ACC112 (cell line): ENCODE measurements at regions not wholly inside any gene's neighbourhood (a gene's known extent, or its start where the extent isn't known, plus 50 kb on each side); places are given as distances from the start of the nearest gene placed in this dataset.

Experiments
- H2AFZ ChIP-seq: fragments of 200-600 bp; sonication (generic); one replicate; pipeline ENCODE4 v1.6.0; 2017; ENCODE audit warnings: antibody characterized with exemption, low read length; ENCODE audit not compliant: unreplicated experiment
- H3K27ac ChIP-seq: fragments of 200-600 bp; sonication (generic); 2 replicates; pipeline ENCODE4 v1.5.1; 2014; ENCODE audit warnings: low read depth, mild to moderate bottlenecking, antibody characterized with exemption, low read length, moderate library complexity
- H3K27me3 ChIP-seq: fragments of 200-600 bp; sonication (generic); 2 replicates; pipeline ENCODE4 v1.6.1; 2014; ENCODE audit warnings: mild to moderate bottlenecking, antibody characterized with exemption, low read length, moderate library complexity, mixed read lengths; ENCODE audit not compliant: insufficient read depth
- H3K36me3 ChIP-seq: fragments of 200-600 bp; sonication (generic); 2 replicates; pipeline ENCODE4 v1.6.1; 2016; ENCODE audit warnings: mild to moderate bottlenecking, antibody characterized with exemption, low read length, moderate library complexity, mixed read lengths; ENCODE audit not compliant: insufficient read depth
- H3K4me1 ChIP-seq: fragments of 200-600 bp; sonication (generic); one replicate; pipeline ENCODE4 v1.6.1; 2016; ENCODE audit warnings: low read length, mixed read lengths; ENCODE audit not compliant: insufficient read depth, unreplicated experiment, control insufficient read depth
- H3K4me3 ChIP-seq: fragments of 200-600 bp; sonication (generic); 2 replicates; pipeline ENCODE4 v1.5.1; 2014; ENCODE audit warnings: mild to moderate bottlenecking, low read depth, low read length
- H3K79me2 ChIP-seq: fragments of 200-600 bp; sonication (generic); one replicate; pipeline ENCODE4 v1.6.0; 2016; ENCODE audit warnings: low read length; ENCODE audit not compliant: control insufficient read depth, unreplicated experiment, insufficient read depth

GRCh38 chr6:110537208-110538123, 61.1 kb upstream of the SLC22A16 start:
- no peak overlapping the region for H2AFZ ChIP-seq

DNA sequence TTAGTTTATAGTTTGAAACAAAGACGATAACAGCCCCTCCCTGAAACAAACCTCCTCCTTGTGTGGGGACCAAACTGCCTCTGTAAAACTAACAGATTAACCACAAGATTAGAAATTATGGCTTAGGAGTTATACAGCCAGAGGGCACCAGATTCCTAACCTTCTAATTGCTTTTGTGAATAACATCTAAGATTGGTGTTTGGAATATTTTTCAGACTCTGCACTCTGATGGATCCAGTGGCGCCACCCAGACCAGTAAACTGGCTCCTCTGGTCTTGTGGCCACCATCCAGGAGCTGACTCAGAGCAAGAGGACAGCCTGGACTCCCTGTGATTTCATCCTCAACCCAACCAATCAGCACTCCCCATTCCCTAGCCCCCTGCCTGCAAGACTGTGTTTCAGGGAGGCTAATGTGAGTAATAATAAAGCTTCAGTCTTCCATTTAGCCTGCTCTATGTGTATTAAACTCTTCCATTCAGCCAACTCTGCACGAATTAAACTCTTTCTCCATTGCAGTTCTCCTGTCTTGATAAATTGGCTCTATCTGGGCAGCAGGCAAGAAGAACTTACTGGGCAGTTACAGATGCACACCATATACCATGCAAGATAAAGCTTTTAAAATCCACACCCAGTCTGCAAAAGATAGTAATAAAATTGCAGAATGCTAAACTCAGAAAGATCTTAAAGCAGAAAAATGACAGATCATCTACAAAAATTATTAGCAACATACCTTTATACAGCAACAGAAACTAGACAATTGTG, 58.5 kb upstream of the SLC22A16 start:
- Histone ChIP-seq H2AFZ (no peak overlapping the region), H3K27ac (peak overlapping the region; percentile 82), H3K4me1 (peaks cover 52% of the 10 kb centered on the region), H3K36me3 (no peaks in the 10 kb centered on the region), H3K4me3 (no peak overlapping the region), H3K27me3 (no peaks in the 10 kb centered on the region), H3K79me2 (no peaks in the 10 kb centered on the region)

More at GRCh38 chr6:110537208-110538123, 61.1 kb upstream of the SLC22A16 start:
- peak overlapping the region; percentile 21; the same call in 1 of the 2 replicates for H3K4me3 ChIP-seq
- no peaks in the 10 kb centered on the region for H3K36me3 ChIP-seq
- H3K27me3 ChIP-seq: no peaks in the 10 kb centered on the region
- H3K4me1 ChIP-seq: peaks cover 47% of the 10 kb centered on the region
- H3K79me2 ChIP-seq: no peaks in the 10 kb centered on the region
- peak overlapping the region; percentile 92 for H3K27ac ChIP-seq

GRCh38 chr6:110532431-110532830, 56.0 kb upstream of the SLC22A16 start:
- Histone ChIP-seq H3K79me2 (no peaks in the 10 kb centered on the region), H2AFZ (no peak overlapping the region), H3K27me3 (no peaks in the 10 kb centered on the region), H3K4me1 (peaks cover 62% of the 10 kb centered on the region), H3K27ac (no peak overlapping the region), H3K36me3 (no peaks in the 10 kb centered on the region), H3K4me3 (no peak overlapping the region)

- H3K27ac ChIP-seq: peak overlapping the region; percentile 97
- H3K79me2 ChIP-seq: no peaks in the 10 kb centered on the region
- no peak overlapping the region for H3K4me3 ChIP-seq
- peaks cover 52% of the 10 kb centered on the region for H3K4me1 ChIP-seq
- no peaks in the 10 kb centered on the region for H3K36me3 ChIP-seq
- no peaks in the 10 kb centered on the region for H3K27me3 ChIP-seq
- H2AFZ ChIP-seq: no peak overlapping the region
Measured at GRCh38 chr6:110530671-110531070, 54.3 kb upstream of the SLC22A16 start.

DNA sequence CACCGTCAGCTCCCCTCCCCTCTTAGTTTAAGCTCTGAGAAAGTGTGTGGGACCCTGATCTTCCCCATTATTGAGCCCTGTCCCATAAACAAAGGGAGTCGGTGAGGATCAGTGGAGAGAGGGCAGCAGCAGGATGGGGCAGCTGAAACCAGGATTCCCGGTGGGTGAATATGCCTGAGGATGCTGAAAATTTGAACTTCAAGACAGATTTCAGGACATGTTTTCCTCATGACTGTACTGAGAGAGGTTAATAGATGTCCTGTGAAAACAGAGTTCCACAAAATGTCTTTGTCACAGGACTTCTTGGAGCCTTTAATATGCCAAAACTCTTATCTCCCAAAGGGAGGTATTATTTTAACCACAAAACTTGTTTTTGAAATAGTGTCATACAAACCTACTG, 53.5 kb upstream of the SLC22A16 start:
- H3K79me2 ChIP-seq: no peaks in the 10 kb centered on the region
- 0 out of 2 replicates have a peak overlapping the region, but pooled peaks have one; percentile 12 for H3K4me3 ChIP-seq
- H3K27me3 ChIP-seq: no peaks in the 10 kb centered on the region
- peak overlapping the region; percentile 51 for H2AFZ ChIP-seq
- no peaks in the 10 kb centered on the region for H3K36me3 ChIP-seq
- peak overlapping the region; percentile 97 for H3K27ac ChIP-seq
- H3K4me1 ChIP-seq: peaks cover 49% of the 10 kb centered on the region

DNA sequence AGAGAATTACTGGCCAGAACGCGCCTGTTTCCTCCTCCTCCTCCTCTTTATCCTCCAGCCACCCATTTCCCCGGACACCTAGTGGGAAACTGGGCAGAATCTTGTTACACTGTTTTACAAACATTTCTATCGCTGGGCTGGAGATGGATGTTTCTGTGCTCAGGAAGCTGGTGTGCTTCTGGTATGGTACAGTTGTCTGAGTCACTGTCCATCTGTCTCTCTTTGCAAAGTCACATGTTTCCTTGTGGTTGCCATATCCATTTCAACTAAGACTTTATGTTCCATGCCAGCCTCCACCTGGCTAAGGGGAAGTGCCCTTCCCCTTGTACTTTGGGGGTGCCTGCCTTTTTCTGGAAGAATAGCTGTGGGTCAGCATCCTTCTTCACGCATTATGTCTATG, 52.9 kb upstream of the SLC22A16 start:
- no peaks in the 10 kb centered on the region for H3K27me3 ChIP-seq
- H3K4me1 ChIP-seq: peaks cover 45% of the 10 kb centered on the region
- H3K4me3 ChIP-seq: peak overlapping the region; percentile 12; the same call in 1 of the 2 replicates
- H3K79me2 ChIP-seq: no peaks in the 10 kb centered on the region
- peak overlapping the region; percentile 51 for H2AFZ ChIP-seq
- no peaks in the 10 kb centered on the region for H3K36me3 ChIP-seq
- H3K27ac ChIP-seq: peak overlapping the region; percentile 97

- Histone ChIP-seq H3K79me2 (no peaks in the 10 kb centered on the region), H3K27me3 (no peaks in the 10 kb centered on the region), H3K27ac (peak overlapping the region; percentile 97), H3K4me3 (peak overlapping the region; percentile 12; the same call in 1 of the 2 replicates), H2AFZ (peak overlapping the region; percentile 51), H3K36me3 (no peaks in the 10 kb centered on the region), H3K4me1 (peaks cover 40% of the 10 kb centered on the region)
Measured at GRCh38 chr6:110528930-110529325, 52.5 kb upstream of the SLC22A16 start.

GRCh38 chr6:110528101-110528929, 51.9 kb upstream of the SLC22A16 start:
- Histone ChIP-seq H3K27ac (peak overlapping the region; percentile 97), H2AFZ (peak overlapping the region; percentile 74)

DNA sequence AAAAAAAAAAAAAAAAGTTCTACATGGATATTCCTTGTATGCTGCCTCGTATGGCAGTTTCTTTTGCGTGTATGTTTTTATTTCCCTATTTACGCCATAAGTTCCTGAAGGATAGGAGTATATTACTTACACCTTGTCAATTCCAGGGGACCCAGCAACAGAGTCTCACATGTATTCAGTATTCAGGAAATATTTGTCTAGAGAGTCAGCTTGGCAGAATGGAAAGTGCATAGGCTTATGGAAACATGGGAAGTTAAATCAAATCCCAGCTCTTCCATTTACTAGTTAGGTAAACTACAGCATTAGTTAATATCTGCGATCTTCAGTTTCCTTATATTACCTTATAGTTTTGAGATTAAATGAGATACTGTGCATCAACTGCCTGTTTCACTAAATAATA, 51.1 kb upstream of the SLC22A16 start:
- H3K27ac ChIP-seq: peak overlapping the region; percentile 97

More at GRCh38 chr6:110528101-110528929, 51.9 kb upstream of the SLC22A16 start:
- peak overlapping the region; percentile 18; the same call in 1 of the 2 replicates for H3K4me3 ChIP-seq
- H3K4me1 ChIP-seq: peaks cover 36% of the 10 kb centered on the region
- H3K36me3 ChIP-seq: no peaks in the 10 kb centered on the region
- no peaks in the 10 kb centered on the region for H3K27me3 ChIP-seq
- H3K79me2 ChIP-seq: no peaks in the 10 kb centered on the region

GRCh38 chr6:110526726-110527125, 50.3 kb upstream of the SLC22A16 start:
- Histone ChIP-seq H3K4me3 (no peak overlapping the region), H3K27me3 (no peaks in the 10 kb centered on the region)

More for the DNA sequence above, 51.1 kb upstream of the SLC22A16 start:
- no peak overlapping the region for H3K4me3 ChIP-seq
- H3K4me1 ChIP-seq: peaks cover 36% of the 10 kb centered on the region
- H3K36me3 ChIP-seq: no peaks in the 10 kb centered on the region
- no peaks in the 10 kb centered on the region for H3K27me3 ChIP-seq
- no peaks in the 10 kb centered on the region for H3K79me2 ChIP-seq
- H2AFZ ChIP-seq: peak overlapping the region; percentile 74

More at GRCh38 chr6:110526726-110527125, 50.3 kb upstream of the SLC22A16 start:
- H3K4me1 ChIP-seq: peaks cover 36% of the 10 kb centered on the region
- H3K79me2 ChIP-seq: no peaks in the 10 kb centered on the region
- H2AFZ ChIP-seq: no peak overlapping the region
- H3K27ac ChIP-seq: no peak overlapping the region
- no peaks in the 10 kb centered on the region for H3K36me3 ChIP-seq
